Panc1 (cell line): ENCODE measurements at regions not wholly inside any gene's neighbourhood (a gene's known extent, or its start where the extent isn't known, plus 50 kb on each side); places are given as distances from the start of the nearest gene placed in this dataset.

Source experiments
- ATAC-seq: fragments of 200-7000 bp; cut with Tn5 transposase; 2 replicates; pipeline ENCODE4 v1.9.1; 2020; ENCODE audit warnings: mild to moderate bottlenecking, moderate library complexity
- BruUV-seq: library from RNA; stranded (reverse); fragments of 400-500 nt; replicated peaks from 2 replicates; lab custom pipeline; 2021; lab: Mats Ljungman, UMichigan
- CTCF ChIA-PET: fragments of 300-600 bp; sonication (Branson Sonifier 250); formaldehyde crosslinking; loops from one replicate; lab custom pipeline; 2022; ENCODE audit warnings: antibody characterized with exemption; lab: Charles Lee
- POLR2A ChIA-PET: fragments of 300-600 bp; sonication (Branson Sonifier 250); formaldehyde crosslinking; loops from one replicate; lab custom pipeline; 2022; ENCODE audit warnings: antibody characterized with exemption; lab: Charles Lee
- DNase-seq: peaks from one replicate; pipeline ENCODE4 v3.0.0-alpha.2; 2010; ENCODE audit warnings: low read depth, low spot score
- H3K27ac ChIP-seq: 2 replicates; pipeline ENCODE4 v1.5.1; 2011; ENCODE audit warnings: mild to moderate bottlenecking, low read length, inconsistent platforms
- H3K27me3 ChIP-seq: fragments of 200-500 bp; sonication (Bioruptor generic); 2 replicates; pipeline ENCODE4 v1.6.0; 2014; ENCODE audit warnings: low read length, inconsistent platforms; ENCODE audit not compliant: control insufficient read depth, insufficient read depth
- H3K36me3 ChIP-seq: fragments of 200-500 bp; sonication (Bioruptor generic); 2 replicates; pipeline ENCODE4 v1.5.1; 2014; ENCODE audit warnings: inconsistent platforms, mild to moderate bottlenecking, low read length, moderate library complexity; ENCODE audit not compliant: control insufficient read depth, insufficient read depth
- H3K4me1 ChIP-seq: 2 replicates; pipeline ENCODE4 v1.5.1; 2011; ENCODE audit warnings: inconsistent platforms, mild to moderate bottlenecking, low read length, moderate library complexity; ENCODE audit not compliant: control insufficient read depth, insufficient read depth
- H3K4me3 ChIP-seq, 2 experiments: 2 replicates each; pipeline ENCODE4 v1.5.1; 2011 to 2012; ENCODE audit warnings: low read depth in 2 of 2, low read length in 2 of 2, mild to moderate bottlenecking in 2 of 2, inconsistent platforms in 1 of 2, moderate library complexity in 1 of 2
- H3K9me3 ChIP-seq: fragments of 200-500 bp; sonication (Bioruptor generic); 2 replicates; pipeline ENCODE4 v1.5.1; 2014; ENCODE audit warnings: low read depth, mild to moderate bottlenecking, inconsistent platforms, low read length, moderate library complexity; ENCODE audit not compliant: control insufficient read depth, insufficient read depth
- CTCF ChIP-seq: fragments of 450-650 bp; IDR thresholded peaks from 2 replicates; pipeline ENCODE4 v1.5.1; 2017; ENCODE audit warnings: mild to moderate bottlenecking
- POLR2AphosphoS5 ChIP-seq: IDR thresholded peaks from 2 replicates; pipeline ENCODE4 v1.6.1; 2012; ENCODE audit warnings: mild to moderate bottlenecking, low read depth, low read length, moderate library complexity
- REST ChIP-seq, 2 experiments: IDR thresholded peaks; 2 replicates each; pipeline ENCODE4 v1.6.1; 2011 to 2012; ENCODE audit warnings: low read depth in 2 of 2, control low read depth in 1 of 2, low read length in 1 of 2, mild to moderate bottlenecking in 1 of 2, moderate library complexity in 1 of 2; ENCODE audit not compliant: insufficient read depth in 1 of 2
- SIN3A ChIP-seq: IDR thresholded peaks from 2 replicates; pipeline ENCODE4 v1.6.1; 2012; ENCODE audit warnings: low read depth, mild to moderate bottlenecking, low read length, moderate library complexity, borderline replicate concordance; ENCODE audit not compliant: insufficient read depth
- TCF7L2 ChIP-seq: IDR thresholded peaks from 2 replicates; pipeline ENCODE4 v1.6.1; 2011; ENCODE audit warnings: mild to moderate bottlenecking, low read depth, low read length, inconsistent platforms
- in situ Hi-C: cut with HindIII; loops from 2 replicates; pipeline ENCODE4 v1.10.0; 2016; ENCODE audit warnings: low sequenced_read_pairs, low pct_unique_long_range_greater_than_20kb
- intact Hi-C: fragments of 100-400 bp; cut with micrococcal nuclease; formaldehyde crosslinking; loops from one replicate; pipeline ENCODE4 v1.10.0; 2022; ENCODE audit not compliant: unreplicated experiment

- intact Hi-C loops = no loop called here
- no peaks in the 10 kb centered on the region for H3K9me3 ChIP-seq
- H3K27me3 ChIP-seq = peaks cover 11% of the 10 kb centered on the region; the same call in 1 of the 2 replicates
- POLR2A ChIA-PET = no interaction called here
- CTCF ChIA-PET = no interaction called here
- no peak overlapping the region for H3K4me3 ChIP-seq
- H3K4me1 ChIP-seq = no peaks in the 10 kb centered on the region
- ATAC-seq (no peak), DNase-seq (no peak)
- BruUV-seq = no TSS peak
- TF ChIP-seq SIN3A (no peak), POLR2AphosphoS5 (no peak), CTCF (no peak), TCF7L2 (no peak), REST (IDR thresholded peaks at IDR 0.05; ENCODE audit: insufficient read depth in 1 of 2, low read depth in 2 of 2, low read length in 1 of 2) (no peak)
- no peaks in the 10 kb centered on the region for H3K36me3 ChIP-seq
- in situ Hi-C loops = no loop called here
- H3K27ac ChIP-seq = no peak overlapping the region
These were observed 853.5 kb downstream of the KCNMA1 start for GRCh38 chr10:76784076-76784475.

- BruUV-seq = no TSS peak
- in situ Hi-C loops = no loop called here
- H3K27me3 ChIP-seq = peaks cover 11% of the 10 kb centered on the region; the same call in 1 of the 2 replicates
- H3K36me3 ChIP-seq = no peaks in the 10 kb centered on the region
- intact Hi-C loops = no loop called here
- TF ChIP-seq TCF7L2 (no peak), SIN3A (no peak), CTCF (no peak), REST (IDR thresholded peaks at IDR 0.05; ENCODE audit: insufficient read depth in 1 of 2, low read depth in 2 of 2, low read length in 1 of 2) (no peak), POLR2AphosphoS5 (no peak)
- no peak for DNase-seq
- POLR2A ChIA-PET = no interaction called here
- no peaks in the 10 kb centered on the region; the same call in 1 of the 2 replicates for H3K9me3 ChIP-seq
- no peak for ATAC-seq
- H3K27ac ChIP-seq = no peak overlapping the region
- no peaks in the 10 kb centered on the region for H3K4me1 ChIP-seq
- no peak overlapping the region for H3K4me3 ChIP-seq
- CTCF ChIA-PET = no interaction called here
These were observed 857.8 kb downstream of the KCNMA1 start for GRCh38 chr10:76779796-76780301.
